ENCODE measurements at regions not wholly inside any gene's neighbourhood (a gene's known extent, or its start where the extent isn't known, plus 50 kb on each side); places are given as distances from the start of the nearest gene placed in this dataset.

DNA sequence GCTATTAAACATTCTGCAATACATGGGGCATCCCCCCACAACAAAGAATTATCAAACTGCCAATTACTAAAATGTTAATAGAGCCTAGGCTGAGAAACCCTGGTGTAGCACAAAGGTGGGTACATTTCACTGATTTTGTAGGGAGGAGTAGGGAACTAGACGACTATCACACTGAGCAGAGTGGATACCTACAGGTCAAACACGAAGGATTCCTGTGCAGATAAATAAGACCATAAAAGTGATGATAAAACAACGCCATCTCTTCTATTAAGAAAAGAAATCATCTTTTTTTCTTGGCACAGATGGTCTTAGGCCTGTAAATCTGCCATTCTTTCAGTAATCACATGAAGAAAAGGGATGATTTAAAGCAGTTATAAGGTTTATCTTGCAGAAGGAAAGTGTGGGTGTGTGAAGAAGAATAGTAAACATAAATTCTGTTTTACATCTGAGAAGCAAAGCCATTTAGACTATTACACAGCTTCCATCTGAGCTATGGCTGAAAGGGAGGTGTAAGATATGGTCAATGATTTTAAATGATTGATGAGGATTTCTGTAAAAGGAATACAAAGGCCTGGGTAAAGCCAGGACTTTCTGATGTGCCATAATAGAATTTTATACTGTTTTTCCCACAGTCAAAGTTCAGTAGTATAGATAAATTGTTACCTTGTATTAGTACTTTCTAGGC, 429.4 kb upstream of the GOT2 start:
- TF ChIP-seq POLR2AphosphoS5 (IDR thresholded peaks at IDR 0.05) (no peak), EP300 (IDR thresholded peaks at IDR 0.05) (no peak), POLR2A (IDR thresholded peaks at IDR 0.05) (no peak)
- TF ChIP-seq, protein P1, sequence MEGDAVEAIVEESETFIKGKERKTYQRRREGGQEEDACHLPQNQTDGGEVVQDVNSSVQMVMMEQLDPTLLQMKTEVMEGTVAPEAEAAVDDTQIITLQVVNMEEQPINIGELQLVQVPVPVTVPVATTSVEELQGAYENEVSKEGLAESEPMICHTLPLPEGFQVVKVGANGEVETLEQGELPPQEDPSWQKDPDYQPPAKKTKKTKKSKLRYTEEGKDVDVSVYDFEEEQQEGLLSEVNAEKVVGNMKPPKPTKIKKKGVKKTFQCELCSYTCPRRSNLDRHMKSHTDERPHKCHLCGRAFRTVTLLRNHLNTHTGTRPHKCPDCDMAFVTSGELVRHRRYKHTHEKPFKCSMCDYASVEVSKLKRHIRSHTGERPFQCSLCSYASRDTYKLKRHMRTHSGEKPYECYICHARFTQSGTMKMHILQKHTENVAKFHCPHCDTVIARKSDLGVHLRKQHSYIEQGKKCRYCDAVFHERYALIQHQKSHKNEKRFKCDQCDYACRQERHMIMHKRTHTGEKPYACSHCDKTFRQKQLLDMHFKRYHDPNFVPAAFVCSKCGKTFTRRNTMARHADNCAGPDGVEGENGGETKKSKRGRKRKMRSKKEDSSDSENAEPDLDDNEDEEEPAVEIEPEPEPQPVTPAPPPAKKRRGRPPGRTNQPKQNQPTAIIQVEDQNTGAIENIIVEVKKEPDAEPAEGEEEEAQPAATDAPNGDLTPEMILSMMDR (IDR thresholded peaks at IDR 0.05): no peak
- no peak overlapping the region for H3K4me3 ChIP-seq
- 61 to 84% (median 75%) methylated on average over 3 of the region's 3 CpGs for WGBS, 5 donors
- no peaks in the 10 kb centered on the region for H3K27me3 ChIP-seq
- no peak for DNase-seq
- intact Hi-C loops (cut with DNase I; ENCODE audit: low total_unique reads): no loop called here
- no peaks in the 10 kb centered on the region for H3K9me3 ChIP-seq
- no peaks in the 10 kb centered on the region for H3K36me3 ChIP-seq
- H3K4me1 ChIP-seq: peaks cover 0 to 5% (median 1%) of the 10 kb centered on the region in 4 donors
- H3K27ac ChIP-seq: no peak overlapping the region

DNA sequence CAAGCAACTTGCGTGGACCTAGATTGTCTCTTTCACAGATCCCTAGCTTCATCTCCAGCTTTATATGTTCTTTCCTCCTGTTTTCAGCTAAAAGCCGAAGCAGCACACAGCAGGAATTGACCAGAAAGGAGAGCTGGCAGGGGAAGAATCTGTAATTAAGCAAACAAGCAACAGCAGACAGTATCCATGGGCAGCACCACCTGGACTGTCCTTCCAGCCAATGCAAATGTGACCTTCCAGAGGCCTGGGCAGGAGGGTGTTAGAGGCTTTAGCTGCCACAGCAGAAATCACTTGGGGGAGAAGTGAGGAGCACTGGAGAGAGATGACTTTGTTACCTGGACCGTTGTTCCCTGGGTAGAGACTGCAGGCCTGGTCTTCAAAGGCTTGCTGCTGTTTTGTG, 427.6 kb upstream of the GOT2 start:
- 68 to 82% (median 73%) methylated on average over 3 of the region's 3 CpGs for WGBS, 5 donors
- H3K36me3 ChIP-seq: no peaks in the 10 kb centered on the region
- no peak for DNase-seq

DNA sequence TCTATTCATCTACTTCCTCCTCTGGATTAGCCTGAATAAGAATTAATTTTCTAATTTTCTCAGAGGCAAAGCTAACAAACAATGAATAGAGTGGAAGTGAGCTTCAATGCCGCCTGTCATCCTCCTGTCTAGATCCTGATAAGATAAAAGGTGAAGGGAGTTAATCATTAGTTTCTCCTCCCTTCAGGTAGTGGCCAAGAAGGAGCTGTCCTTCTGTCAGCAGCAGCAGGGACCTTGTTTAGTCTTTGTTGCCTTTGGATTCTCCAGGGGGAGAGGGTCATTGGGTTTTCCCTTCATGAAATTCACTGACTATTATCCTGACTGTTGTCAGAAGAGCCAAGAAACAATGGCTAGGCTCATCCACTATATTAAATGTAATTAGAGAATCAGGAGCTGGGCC, 420.2 kb upstream of the GOT2 start:
- Histone ChIP-seq H3K4me3 (no peak overlapping the region), H3K27ac (no peak overlapping the region), H3K9me3 (no peaks in the 10 kb centered on the region), H3K36me3 (no peaks in the 10 kb centered on the region), H3K4me1 (no peaks in the 10 kb centered on the region), H3K27me3 (no peaks in the 10 kb centered on the region)
- intact Hi-C loops (cut with DNase I; ENCODE audit: low total_unique reads): no loop called here
- 33 to 48% (median 37%) methylated on average over 1 of the region's 1 CpG for WGBS, 5 donors
- TF ChIP-seq POLR2A (IDR thresholded peaks at IDR 0.05) (no peak), POLR2AphosphoS5 (IDR thresholded peaks at IDR 0.05) (no peak)
- DNase-seq: no peak

More for the DNA sequence above, 427.6 kb upstream of the GOT2 start:
- Histone ChIP-seq H3K9me3 (no peaks in the 10 kb centered on the region), H3K27me3 (no peaks in the 10 kb centered on the region), H3K4me3 (no peak overlapping the region), H3K27ac (no peak overlapping the region), H3K4me1 (no peaks in the 10 kb centered on the region)
- intact Hi-C loops (cut with DNase I; ENCODE audit: low total_unique reads): no loop called here
- TF ChIP-seq EP300 (IDR thresholded peaks at IDR 0.05) (no peak), POLR2AphosphoS5 (IDR thresholded peaks at IDR 0.05) (no peak), POLR2A (IDR thresholded peaks at IDR 0.05) (no peak)
- TF ChIP-seq, protein P1 (IDR thresholded peaks at IDR 0.05): no peak

DNA sequence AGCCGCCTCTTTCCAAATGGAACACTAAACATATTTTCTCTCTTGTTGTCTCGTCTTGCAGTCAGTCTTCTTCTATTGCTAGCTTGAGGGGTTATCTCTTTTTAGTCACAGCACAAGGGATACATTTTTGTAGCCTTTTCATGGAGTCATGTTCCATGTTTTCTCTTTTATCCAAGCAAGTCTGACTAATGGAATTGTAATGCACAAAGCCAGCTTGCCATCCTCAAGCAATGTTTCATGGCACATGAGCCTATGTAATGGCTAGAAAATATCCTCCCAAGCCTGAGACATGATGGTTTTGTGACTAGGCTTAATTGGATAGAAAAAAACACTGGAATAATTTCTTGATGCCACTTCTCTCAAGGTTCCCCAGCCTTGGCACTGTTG, 414.6 kb upstream of the GOT2 start:
- DNase-seq: no peak
- Histone ChIP-seq H3K4me1 (no peaks in the 10 kb centered on the region), H3K27ac (no peak overlapping the region), H3K4me3 (no peak overlapping the region), H3K36me3 (no peaks in the 10 kb centered on the region), H3K27me3 (no peaks in the 10 kb centered on the region), H3K9me3 (no peaks in the 10 kb centered on the region)
- TF ChIP-seq POLR2A (IDR thresholded peaks at IDR 0.05): no peak
- intact Hi-C loops (cut with DNase I; ENCODE audit: low total_unique reads): no loop called here
- WGBS, 5 donors: 65 to 76% (median 68%) methylated on average over 2 of the region's 2 CpGs

DNA sequence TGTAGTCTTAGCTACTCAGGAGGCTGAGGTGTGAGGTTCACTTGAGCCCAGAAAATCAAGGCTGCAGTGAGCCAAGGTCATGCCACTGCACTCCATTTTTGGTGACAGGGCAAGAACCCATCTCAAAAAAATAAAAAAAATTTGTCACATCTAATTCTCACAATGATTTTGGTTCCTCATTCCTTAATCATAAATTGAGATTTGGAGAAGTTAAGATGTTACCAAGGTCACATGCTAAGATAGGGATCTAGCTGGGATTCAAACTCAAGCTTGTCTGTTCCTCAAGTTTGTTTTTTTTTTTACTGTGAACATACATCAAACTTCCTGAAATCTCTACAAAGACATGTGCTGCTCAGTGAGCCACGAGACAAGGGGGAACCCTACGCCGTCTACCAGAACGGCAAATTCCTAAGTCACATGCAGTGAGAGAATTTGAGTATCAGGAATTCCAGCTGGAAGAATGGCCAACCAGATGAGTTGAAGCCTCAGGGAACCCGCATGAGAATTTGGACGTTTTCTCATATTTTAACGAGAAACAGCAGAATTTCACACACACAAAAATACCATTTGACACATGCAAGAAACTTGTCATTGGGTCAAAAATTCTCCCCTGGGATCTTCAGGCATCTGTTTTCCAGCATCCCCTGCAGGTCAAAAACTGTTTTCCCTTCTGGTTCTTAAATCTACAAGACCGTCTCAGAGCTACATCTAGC, 414.1 kb upstream of the GOT2 start:
- TF ChIP-seq, protein P1 (IDR thresholded peaks at IDR 0.05): no peak
- no peak for TF ChIP-seq EP300 (IDR thresholded peaks at IDR 0.05)
- no peak for TF ChIP-seq POLR2A (IDR thresholded peaks at IDR 0.05)
- TF ChIP-seq POLR2AphosphoS5 (IDR thresholded peaks at IDR 0.05): no peak
- no peaks in the 10 kb centered on the region for H3K27me3 ChIP-seq
- intact Hi-C loops (cut with DNase I; ENCODE audit: low total_unique reads): no loop called here
- 79 to 89% (median 84%) methylated on average over 8 of the region's 8 CpGs for WGBS, 5 donors
- no peaks in the 10 kb centered on the region for H3K4me1 ChIP-seq
- no peaks in the 10 kb centered on the region for H3K36me3 ChIP-seq
- no peak overlapping the region for H3K4me3 ChIP-seq
- no peak overlapping the region for H3K27ac ChIP-seq
- DNase-seq: no peak
- H3K9me3 ChIP-seq: no peaks in the 10 kb centered on the region

Data from stomach (tissue), 8 donors.